ENCODE measurements at regions not wholly inside any gene's neighbourhood (a gene's known extent, or its start where the extent isn't known, plus 50 kb on each side); places are given as distances from the start of the nearest gene placed in this dataset.

GRCh38 chr5:74460694-74461093, 179.8 kb downstream of the ENC1 start:
- TF ChIP-seq CTCF (IDR thresholded peaks at IDR 0.05), result no peak

GRCh38 chr5:74459984-74460383, 180.5 kb downstream of the ENC1 start:
- no peak for TF ChIP-seq CTCF (IDR thresholded peaks at IDR 0.05)

- TF ChIP-seq CTCF (IDR thresholded peaks at IDR 0.05), result no peak
Measured at GRCh38 chr5:74457876-74458275, 182.7 kb downstream of the ENC1 start.

GRCh38 chr5:74454263-74455030, 186.1 kb downstream of the ENC1 start:
- no peak for TF ChIP-seq CTCF (IDR thresholded peaks at IDR 0.05)

- no peak for TF ChIP-seq CTCF (IDR thresholded peaks at IDR 0.05)
Measured at GRCh38 chr5:74452856-74453255, 187.7 kb downstream of the ENC1 start.

- no peak for TF ChIP-seq CTCF (IDR thresholded peaks at IDR 0.05)
Measured at GRCh38 chr5:74450095-74450494, 190.4 kb downstream of the ENC1 start.

- no peak for TF ChIP-seq CTCF (IDR thresholded peaks at IDR 0.05)
Measured at GRCh38 chr5:74446725-74447241, 193.7 kb downstream of the ENC1 start.

Measured in LNCAP (cell line).